Activated naive CD4-positive, alpha-beta T cell treated with Interleukin-2 at 50 U/mL for 16 hours (primary cell): ENCODE measurements at regions not wholly inside any gene's neighbourhood (a gene's known extent, or its start where the extent isn't known, plus 50 kb on each side); places are given as distances from the start of the nearest gene placed in this dataset.
"Not testable (repeated sequence)": the region's sequence is repeated elsewhere in the genome, so short reads cannot be mapped to it uniquely, and the experiment has no call there.

Experiments used
- DNase-seq: peaks from one replicate; pipeline ENCODE4 v3.0.0-alpha.2; 2020

- no peak for DNase-seq
Measured at GRCh38 chr10:33688506-33688905, 354.0 kb upstream of the NRP1 start.

GRCh38 chr10:33684211-33684611 is 349.7 kb upstream of the NRP1 start:
- DNase-seq: no peak

DNA sequence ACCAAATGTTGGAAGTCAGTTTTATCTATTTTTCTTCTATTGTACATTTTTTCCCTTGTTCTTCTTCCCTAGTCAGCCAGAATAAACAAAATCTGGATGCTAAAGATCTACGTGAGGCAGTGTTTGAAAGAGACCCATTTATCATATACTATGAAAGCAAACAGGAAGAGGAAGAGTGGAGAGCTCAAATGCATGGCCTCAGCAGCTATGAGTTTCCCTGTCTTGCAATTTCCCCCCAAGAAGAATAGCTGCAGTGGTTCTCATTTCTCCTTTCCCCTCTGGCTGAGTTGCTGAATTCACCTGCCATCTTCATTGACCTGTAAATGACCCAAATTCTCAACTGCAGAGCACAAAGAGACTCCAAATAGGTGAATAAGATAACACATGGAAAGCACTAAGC is 347.1 kb upstream of the NRP1 start:
- no peak for DNase-seq

- no peak for DNase-seq
Measured at GRCh38 chr10:33680036-33680435, 345.6 kb upstream of the NRP1 start.

DNA sequence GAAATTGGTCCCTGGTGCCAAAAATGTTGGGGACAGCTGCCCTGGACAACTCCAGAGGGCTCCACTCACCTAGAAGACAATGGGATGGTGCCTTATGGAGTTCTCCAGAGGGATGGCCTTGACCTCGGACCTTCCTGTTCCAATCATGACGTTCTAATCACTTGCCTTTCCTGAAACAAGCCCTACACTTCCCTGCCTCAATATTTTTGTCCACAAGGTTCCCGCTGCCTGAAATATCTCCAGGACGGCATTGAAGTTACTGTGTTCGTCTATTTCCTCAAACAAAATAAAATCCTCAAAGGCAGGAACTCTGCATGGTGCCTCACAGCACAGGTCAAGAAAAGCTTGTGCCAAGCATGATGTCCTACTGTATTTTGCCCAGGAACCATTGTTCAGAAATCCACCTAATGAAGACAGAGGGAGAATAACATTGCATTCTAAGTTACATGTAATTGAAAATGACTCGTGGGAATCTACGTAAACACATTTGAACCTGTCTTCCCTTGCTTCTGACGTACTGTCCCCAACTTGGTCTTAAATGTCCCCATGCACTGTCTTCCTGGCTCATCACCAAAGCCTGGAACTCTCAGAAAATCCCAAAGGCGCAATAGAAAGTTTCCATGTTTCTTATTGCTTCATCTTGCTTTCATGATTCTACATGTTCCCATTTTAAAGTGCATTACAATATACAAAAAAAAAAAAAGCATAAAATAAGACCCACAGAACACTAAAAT is 342.3 kb upstream of the NRP1 start:
- DNase-seq: no peak

DNA sequence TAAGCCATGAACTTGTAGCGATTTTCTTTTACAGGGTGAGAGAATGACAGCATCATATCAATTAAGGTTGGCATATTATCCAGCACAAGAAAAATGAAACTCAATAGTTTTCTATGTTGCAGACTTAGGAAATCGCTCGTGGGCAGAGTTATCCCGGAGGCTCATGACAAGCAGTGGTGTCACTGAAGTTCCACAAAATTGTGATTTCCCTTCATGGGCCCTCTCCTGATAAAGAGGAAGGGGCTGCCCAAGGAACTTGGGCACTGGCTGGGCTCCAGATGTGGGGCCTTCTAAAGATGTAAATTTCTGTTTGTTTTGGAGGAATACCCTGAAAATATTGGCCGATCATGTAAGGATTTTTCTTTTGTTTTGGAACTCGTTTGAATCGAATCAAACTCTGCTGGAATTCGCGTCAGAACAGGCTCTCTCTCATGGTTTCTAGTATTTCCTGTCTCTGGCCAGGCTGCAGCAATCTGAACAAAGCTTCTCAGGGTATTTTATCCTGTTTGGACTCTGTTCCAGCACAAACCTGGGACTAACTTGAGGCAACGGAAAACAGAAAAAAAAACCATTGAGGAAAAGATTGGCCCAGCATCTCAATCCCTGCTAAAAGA is 340.6 kb upstream of the NRP1 start:
- DNase-seq: no peak

DNA sequence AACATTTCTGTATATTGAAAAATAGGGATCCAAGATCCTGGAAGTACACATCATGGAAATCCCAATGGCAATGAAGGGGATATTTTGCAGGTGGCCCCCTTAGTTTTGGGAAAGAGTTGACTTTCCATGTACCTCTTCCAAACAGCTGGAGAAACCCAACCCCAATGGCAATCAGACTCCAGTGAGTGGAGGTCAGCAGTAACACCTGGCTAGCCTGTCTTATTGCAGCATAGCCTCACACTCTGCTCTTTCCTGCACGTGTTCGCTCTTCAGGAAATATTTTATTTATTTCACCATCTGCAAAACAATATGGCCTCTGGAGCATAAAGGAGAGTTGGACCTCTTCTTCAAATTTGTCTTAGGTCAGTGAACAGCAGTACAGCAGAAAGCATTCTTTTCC is 340.0 kb upstream of the NRP1 start:
- DNase-seq: no peak

GRCh38 chr10:33673839-33674415 is 339.5 kb upstream of the NRP1 start:
- DNase-seq: no peak

- no peak for DNase-seq
Measured at GRCh38 chr10:33669904-33670303, 335.4 kb upstream of the NRP1 start.

GRCh38 chr10:33666686-33667480 is 332.4 kb upstream of the NRP1 start:
- DNase-seq: no peak

DNA sequence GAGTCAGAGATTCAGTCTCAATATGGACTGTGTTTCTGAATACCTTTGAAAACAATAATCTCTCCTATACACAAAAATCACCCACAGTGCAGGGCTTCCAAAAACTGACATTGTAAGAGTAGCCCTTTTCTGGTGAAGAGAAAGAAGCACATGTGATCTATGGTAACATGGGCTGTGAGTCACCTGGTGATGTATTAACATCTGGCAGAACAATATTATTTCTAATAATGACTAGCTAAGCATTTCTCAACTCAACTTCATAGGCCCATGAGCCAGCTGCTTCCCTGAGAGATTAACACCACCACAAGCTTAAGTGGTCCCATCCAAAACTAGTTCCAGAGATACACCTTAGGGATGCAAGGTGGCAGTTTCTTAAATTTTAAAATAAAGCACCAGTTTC is 331.0 kb upstream of the NRP1 start:
- DNase-seq: no peak

DNA sequence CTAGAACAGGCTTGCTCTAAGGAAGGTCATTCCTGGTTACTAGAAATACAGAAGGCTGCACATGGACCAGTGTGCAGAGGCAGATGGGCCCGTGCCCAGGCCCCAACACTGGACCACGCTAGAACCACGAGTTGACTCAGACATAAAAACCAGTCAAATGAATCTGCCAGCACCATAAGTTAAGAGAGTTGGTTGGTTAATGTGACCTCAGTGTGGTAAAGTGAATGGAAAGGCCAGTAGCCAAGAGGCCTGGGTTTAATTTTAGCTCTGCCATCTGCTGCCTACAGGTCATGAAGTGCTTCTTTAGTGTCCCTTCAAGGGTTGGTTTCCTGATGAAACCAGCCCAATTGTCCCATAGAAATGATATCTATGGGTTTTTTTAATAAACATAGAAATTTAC is 329.6 kb upstream of the NRP1 start:
- DNase-seq: no peak

DNA sequence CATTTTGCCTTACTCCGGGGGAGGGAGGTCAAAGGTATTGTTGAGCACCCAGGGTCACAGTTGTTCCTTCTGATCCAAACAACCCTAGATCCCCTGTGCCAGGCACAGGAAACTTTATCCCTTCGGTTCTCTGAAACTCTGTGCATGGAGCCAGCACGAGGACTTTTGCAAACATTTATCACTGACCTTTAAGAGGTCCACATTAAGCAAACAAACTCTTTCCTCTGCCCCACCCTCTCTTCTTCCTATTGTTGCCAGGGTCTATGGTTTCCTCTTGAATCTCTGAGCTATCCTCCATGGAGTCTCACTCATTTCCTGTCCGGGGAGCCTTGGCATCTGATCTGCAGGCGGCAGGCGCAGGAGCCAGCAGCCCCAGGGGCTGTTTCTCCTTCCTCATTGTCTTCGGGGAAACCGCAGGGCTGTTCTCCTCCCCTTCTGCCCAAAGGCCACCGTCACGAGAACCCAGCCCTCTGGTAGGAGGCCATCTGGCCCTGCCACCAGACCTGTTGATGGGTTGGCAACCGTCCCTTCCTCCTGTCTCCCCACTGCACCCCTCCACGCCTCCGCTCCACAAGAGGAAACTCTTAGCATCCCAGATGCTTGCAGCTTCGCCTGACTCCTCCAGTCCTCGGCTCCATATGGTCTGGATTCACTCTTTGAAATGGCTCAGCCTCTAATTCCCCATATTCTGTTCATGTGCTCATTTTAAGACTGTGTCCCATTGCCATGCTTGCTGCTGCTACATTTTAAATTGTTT is 327.3 kb upstream of the NRP1 start:
- DNase-seq: no peak

- DNase-seq: no peak
Measured at GRCh38 chr10:33660329-33660728, 325.9 kb upstream of the NRP1 start.

- no peak for DNase-seq
Measured at GRCh38 chr10:33657913-33658312, 323.4 kb upstream of the NRP1 start.

DNA sequence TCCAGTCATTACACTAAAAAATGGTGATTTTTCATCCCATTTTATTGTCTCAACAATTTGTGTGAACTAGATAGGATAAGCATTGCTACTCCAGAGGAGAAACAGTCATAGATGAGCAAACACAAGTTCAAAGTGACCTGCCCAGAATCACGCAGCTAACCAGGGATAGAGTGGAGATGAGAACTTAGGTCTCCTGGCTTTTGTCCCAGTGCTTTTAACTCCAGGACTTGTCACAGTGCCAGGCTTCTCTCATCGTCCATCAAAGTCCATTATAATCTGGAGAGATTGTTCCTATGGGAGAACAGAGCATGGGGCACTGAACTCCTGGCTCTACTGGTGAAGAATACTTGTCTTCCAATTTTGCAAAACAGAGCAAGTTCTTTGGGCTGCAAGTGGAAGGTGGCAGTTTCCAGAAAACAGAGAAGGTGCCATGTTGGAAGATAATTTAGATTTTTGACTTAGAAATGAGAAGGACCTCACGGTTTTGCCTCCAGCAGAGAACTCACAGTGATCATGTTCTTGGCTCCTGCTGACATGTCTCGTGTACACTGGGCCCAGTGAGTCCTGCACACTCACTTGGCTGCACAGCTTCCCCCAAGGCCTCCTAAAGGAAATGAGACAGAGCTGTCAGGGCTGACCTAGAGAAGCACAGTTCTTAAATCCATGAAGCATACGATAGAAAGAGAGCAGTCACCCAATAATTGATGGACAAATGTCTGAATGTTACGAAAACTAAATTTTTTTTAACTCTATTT is 322.9 kb upstream of the NRP1 start:
- DNase-seq: no peak

GRCh38 chr10:33655921-33656320 is 321.5 kb upstream of the NRP1 start:
- DNase-seq: no peak

- no peak for DNase-seq
Measured at GRCh38 chr10:33655165-33655815, 320.8 kb upstream of the NRP1 start.

GRCh38 chr10:33653584-33654367 is 319.3 kb upstream of the NRP1 start:
- no peak for DNase-seq

- DNase-seq: no peak
Measured at GRCh38 chr10:33652870-33653269, 318.4 kb upstream of the NRP1 start.

- DNase-seq: not testable (repeated sequence)
Measured at GRCh38 chr10:33650131-33650530, 315.7 kb upstream of the NRP1 start.
